NCI-H128 (cell line): ENCODE measurements at regions not wholly inside any gene's neighbourhood (a gene's known extent, or its start where the extent isn't known, plus 50 kb on each side); places are given as distances from the start of the nearest gene placed in this dataset.
"Not testable (repeated sequence)": the region's sequence is repeated elsewhere in the genome, so short reads cannot be mapped to it uniquely, and the experiment has no call there.

Source experiments
- DNase-seq: peaks from one replicate; lab custom pipeline; 2025; ENCODE audit not compliant: unreplicated experiment; lab: John Stamatoyannopoulos, UW

DNA sequence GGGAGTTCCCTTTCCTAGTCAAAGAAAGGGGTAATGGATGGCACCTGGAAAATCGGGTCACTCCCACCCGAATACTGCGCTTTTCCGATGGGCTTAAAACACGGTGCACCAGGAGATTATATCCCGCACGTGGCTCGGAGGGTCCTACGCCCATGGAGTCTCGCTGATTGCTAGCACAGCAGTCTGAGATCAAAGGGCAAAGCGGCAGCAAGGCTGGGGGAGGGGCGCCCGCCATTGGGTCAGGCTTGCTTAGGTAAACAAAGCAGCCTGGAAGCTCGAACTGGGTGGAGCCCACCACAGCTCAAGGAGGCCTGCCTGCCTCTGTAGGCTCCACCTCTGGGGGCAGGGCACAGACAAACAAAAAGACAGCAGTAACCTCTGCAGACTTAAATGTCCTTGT lies 683.3 kb upstream of the MIR17HG start:
- DNase-seq = not testable (repeated sequence)

GRCh38 chr13:90673746-90674145 lies 673.7 kb upstream of the MIR17HG start:
- DNase-seq = no peak

- DNase-seq = no peak
Observed at GRCh38 chr13:90675129-90675528, 672.4 kb upstream of the MIR17HG start.

DNA sequence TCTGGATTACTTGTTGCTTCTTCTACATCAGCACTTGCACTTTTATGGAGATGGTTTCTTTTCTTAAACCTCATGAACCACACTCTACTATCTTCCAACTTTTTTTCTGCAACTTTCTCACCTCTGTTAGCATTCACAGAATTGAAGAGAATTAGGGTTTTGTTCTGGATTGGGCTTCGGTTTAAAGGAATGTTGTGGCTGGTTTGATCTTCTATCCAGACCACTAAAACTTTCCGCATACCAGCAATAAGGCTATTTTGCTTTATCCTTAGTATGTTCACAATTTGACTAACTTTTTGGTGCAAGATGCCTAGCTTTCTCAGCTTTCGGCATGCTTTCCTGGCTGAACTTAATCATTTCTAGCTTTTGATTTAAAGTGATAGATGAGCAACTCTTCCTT lies 666.7 kb upstream of the MIR17HG start:
- DNase-seq = no peak

- DNase-seq = no peak
Observed at GRCh38 chr13:90683711-90684131, 663.8 kb upstream of the MIR17HG start.

DNA sequence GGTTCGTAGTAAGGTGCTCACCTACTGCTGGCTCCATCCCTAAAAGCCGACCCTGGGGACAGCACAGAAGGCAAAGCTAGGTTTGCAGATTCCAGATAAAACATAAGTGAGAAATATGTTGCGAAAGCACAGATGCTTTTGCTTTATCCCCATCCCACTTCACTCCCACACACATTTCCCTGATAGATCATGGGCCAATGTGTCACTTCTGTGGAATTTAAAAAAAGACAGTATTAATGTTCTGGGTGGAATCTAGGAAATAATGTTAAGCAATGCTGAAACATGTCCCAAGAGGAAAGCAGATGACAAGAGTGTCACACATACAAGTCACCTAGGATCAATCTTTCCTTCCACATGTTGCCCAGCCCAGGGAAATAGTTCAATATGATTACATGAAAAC lies 661.0 kb upstream of the MIR17HG start:
- DNase-seq = no peak

GRCh38 chr13:90689111-90689510 lies 658.4 kb upstream of the MIR17HG start:
- no peak for DNase-seq

- no peak for DNase-seq
Observed at GRCh38 chr13:90690458-90691080, 656.9 kb upstream of the MIR17HG start.

GRCh38 chr13:90696254-90696653 lies 651.2 kb upstream of the MIR17HG start:
- no peak for DNase-seq

- DNase-seq = no peak
Observed at GRCh38 chr13:90696656-90697055, 650.8 kb upstream of the MIR17HG start.

GRCh38 chr13:90700340-90700739 lies 647.1 kb upstream of the MIR17HG start:
- no peak for DNase-seq

GRCh38 chr13:90701264-90701663 lies 646.2 kb upstream of the MIR17HG start:
- no peak for DNase-seq

- DNase-seq = no peak
Observed at GRCh38 chr13:90702050-90702449, 645.4 kb upstream of the MIR17HG start.

DNA sequence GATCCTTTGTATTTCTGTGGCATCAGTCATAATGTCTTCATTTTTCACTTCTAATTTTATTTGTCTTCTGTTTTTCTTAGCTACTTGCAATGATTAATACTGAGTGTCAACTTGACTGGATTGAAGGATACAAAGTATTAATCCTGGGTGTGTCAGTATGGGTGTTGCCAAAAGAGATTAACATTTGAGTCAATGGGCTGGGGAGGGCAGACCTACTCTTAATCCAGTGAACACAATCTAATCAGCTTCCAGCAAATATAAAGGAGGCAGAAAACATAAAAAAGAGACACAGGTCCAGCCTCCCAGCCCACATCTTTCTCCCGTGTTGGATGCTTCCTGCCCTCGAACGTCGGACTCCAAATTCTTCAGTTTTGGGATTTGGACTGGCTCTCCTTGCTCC lies 640.9 kb upstream of the MIR17HG start:
- DNase-seq = no peak

- DNase-seq = no peak
Observed at GRCh38 chr13:90708128-90708527, 639.4 kb upstream of the MIR17HG start.

- DNase-seq = no peak
Observed at GRCh38 chr13:90709319-90709718, 638.2 kb upstream of the MIR17HG start.

DNA sequence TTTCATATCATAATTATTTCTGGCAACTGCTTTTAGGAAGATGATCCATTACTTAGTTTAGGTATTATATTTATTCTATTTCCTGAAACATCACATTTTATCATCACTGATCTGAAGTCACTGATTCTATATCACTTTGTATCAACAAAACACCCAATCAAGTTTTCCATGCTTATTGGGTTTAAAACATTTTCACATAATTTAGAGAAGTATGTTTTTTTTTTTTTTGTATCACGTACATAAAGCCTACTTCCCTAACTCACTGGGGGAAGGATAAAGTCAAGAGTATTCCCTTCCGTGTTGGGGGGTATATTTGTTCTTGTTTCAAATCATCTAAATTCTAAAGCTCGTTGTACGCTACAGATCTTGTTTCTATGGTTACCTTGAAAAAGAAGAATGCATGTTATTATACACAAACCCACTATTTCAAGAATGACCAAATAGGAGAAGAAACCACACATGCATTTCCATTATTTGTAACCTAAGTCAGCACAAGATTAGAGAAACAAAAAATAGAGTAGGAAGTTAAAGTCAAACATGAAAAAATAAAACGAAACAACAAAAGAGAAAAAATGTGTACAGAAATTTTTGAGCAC lies 637.2 kb upstream of the MIR17HG start:
- no peak for DNase-seq

GRCh38 chr13:90713441-90714133 lies 633.9 kb upstream of the MIR17HG start:
- DNase-seq = no peak

- no peak for DNase-seq
Observed at GRCh38 chr13:90715485-90715884, 632.0 kb upstream of the MIR17HG start.

DNA sequence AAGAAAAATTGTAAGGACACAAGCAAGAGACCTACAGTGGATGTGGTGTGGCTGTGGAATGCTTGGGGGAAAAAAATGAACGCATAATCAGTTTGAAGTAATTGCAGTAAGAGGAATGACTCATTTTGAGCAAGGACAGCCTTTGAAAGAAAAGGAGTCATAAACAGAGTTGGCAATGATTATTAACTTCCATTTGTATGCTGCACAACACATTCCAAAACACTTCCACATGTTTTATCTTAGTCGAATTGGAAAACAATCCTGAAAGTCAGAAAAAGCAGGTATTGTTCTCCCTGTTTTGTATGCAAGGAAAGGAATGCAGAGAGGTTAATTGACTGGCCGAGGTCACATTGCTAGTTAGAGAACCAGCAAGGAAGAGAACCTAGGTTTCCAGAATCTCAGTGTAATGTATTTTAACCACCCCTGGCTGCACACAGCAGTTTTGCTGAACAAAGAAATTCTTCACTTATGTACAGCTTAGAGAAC lies 630.0 kb upstream of the MIR17HG start:
- no peak for DNase-seq

GRCh38 chr13:90719461-90719860 lies 628.0 kb upstream of the MIR17HG start:
- no peak for DNase-seq

DNA sequence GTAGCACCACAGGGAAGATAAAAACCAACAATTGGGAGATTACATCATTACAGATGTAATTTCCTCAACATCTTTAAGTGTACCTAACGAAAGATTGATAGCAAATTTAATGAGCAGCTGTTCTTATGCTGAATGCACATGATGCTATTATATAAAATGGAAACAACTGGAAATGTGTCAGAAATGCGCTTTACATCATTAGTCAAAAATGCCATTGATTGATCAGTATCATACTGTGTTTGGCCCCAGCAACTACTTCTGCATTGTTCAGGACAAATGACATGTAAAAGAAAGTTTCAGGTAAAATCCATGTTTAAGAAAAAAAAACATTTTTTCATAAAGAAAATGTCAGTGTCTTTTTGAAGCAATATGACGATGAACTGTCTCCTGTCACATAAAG lies 625.5 kb upstream of the MIR17HG start:
- DNase-seq = no peak
